KOPT-K1 (cell line): ENCODE measurements at regions not wholly inside any gene's neighbourhood (a gene's known extent, or its start where the extent isn't known, plus 50 kb on each side); places are given as distances from the start of the nearest gene placed in this dataset.

Source experiments
- H3K27ac ChIP-seq: fragments of 200-600 bp; sonication (generic); 2 replicates; pipeline ENCODE4 v1.5.1; 2016; ENCODE audit warnings: antibody characterized with exemption, mild to moderate bottlenecking, low read depth, low read length; ENCODE audit not compliant: poor library complexity, severe bottlenecking
- H3K36me3 ChIP-seq: fragments of 200-600 bp; sonication (generic); 2 replicates; pipeline ENCODE4 v1.5.1; 2017; ENCODE audit warnings: antibody characterized with exemption, mild to moderate bottlenecking, low read length, moderate library complexity; ENCODE audit not compliant: insufficient read depth
- H3K9me3 ChIP-seq: fragments of 200-600 bp; sonication (generic); 2 replicates; pipeline ENCODE4 v1.5.1; 2017; ENCODE audit warnings: antibody characterized with exemption, low read length, mild to moderate bottlenecking; ENCODE audit not compliant: insufficient read depth, poor library complexity, severe bottlenecking

DNA sequence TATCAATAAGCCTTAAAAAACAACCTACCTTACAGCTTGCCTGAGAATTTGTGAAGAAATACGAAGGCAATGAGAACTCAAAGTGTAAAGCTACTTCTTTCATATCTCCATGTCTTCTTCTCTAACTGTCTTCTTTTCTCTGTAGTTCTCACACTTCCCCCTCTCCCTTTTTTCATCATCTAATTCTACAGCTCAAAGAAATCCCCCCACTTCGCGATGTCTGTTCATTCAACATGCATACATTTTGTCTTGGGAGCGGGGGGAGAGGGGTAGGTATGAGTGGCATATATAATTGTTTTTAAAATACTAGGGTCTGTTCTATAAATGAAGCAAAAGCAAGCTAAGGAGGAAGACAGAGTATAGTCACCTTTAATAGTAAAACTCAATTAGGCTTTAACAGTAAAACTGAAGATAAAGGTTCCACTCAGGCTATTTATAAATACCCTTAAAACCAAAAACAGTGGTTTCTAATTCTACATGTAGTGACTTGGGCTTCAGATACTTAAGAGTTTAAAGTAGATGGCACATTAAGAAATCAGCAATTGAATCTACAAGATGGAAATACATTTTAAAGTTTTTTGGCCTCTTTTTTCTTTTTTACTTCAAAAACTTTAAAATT lies 106.9 kb downstream of the KLF12 start:
- peak overlapping the region; percentile 94 for H3K27ac ChIP-seq
- H3K9me3 ChIP-seq: no peaks in the 10 kb centered on the region
- peaks cover 8% of the 10 kb centered on the region for H3K36me3 ChIP-seq

- no peaks in the 10 kb centered on the region for H3K9me3 ChIP-seq
- peak overlapping the region; percentile 94 for H3K27ac ChIP-seq
- H3K36me3 ChIP-seq: peaks cover 8% of the 10 kb centered on the region
These were observed 107.5 kb downstream of the KLF12 start for GRCh38 chr13:74026753-74027152.

- no peaks in the 10 kb centered on the region for H3K9me3 ChIP-seq
- peak overlapping the region; percentile 94 for H3K27ac ChIP-seq
- peaks cover 8% of the 10 kb centered on the region for H3K36me3 ChIP-seq
These were observed 108.8 kb downstream of the KLF12 start for GRCh38 chr13:74025369-74025768.

DNA sequence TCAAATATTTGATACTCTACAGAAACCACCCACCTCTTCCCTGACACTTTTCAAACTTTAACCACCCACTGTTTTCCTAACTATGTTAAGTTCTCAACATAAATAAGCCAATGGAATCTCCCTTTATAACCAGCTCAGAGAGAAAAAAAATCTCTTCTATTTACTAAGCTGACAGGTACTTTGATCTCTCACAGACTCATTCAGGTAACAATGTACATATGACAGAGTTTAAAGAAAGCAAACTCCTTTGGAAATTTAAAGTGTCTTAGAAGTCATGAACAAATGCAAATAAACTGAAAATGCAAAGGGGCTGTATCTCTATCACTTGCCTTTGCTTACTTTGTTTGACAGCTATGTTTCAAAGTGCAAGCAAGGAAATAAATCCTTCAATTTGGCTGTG lies 109.3 kb downstream of the KLF12 start:
- H3K9me3 ChIP-seq: no peaks in the 10 kb centered on the region
- peaks cover 8% of the 10 kb centered on the region for H3K36me3 ChIP-seq
- peak overlapping the region; percentile 94 for H3K27ac ChIP-seq

DNA sequence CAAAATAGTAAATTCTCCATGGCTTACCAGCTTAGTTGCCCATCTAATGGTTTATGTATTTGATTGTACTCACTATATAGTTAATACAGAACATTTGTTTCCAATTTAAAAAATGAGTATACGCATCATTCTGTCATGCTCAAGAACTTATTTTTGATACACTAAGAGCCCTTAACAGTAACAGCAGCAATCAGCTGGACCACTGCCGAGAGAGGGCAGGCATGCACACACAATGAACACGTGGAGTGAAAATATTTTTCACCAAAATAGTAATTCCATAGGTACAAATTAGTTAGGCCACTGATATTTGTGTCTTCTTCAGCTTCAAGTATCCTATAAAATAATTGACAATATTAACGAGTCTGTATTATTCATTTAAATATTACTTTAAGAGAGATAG lies 109.9 kb downstream of the KLF12 start:
- Histone ChIP-seq H3K36me3 (peaks cover 8% of the 10 kb centered on the region), H3K27ac (no peak overlapping the region), H3K9me3 (no peaks in the 10 kb centered on the region)

- peak overlapping the region; percentile 6 for H3K27ac ChIP-seq
- peaks cover 8% of the 10 kb centered on the region for H3K36me3 ChIP-seq
- no peaks in the 10 kb centered on the region for H3K9me3 ChIP-seq
These were observed 110.7 kb downstream of the KLF12 start for GRCh38 chr13:74023484-74023883.

DNA sequence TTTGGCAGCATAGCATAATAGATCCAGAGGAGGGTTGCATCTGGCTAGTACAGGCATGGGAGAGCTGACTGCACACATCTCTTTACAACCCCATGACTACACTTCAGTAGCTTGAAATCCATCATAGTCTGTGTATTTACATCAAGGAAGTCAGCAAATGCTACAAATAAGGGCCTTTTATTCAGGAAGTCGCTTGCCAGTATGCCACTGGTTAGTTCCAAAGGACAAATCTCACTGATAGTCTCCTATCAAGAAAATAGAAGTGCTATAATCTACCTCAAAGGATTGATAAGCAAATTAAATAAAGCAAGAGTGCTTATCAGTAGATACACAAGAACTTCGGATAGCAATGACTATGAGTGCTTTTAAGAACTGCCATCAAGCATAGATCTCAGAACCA lies 112.7 kb downstream of the KLF12 start:
- H3K27ac ChIP-seq: peak overlapping the region; percentile 10
- H3K9me3 ChIP-seq: no peaks in the 10 kb centered on the region

GRCh38 chr13:74018062-74018431 lies 116.2 kb downstream of the KLF12 start:
- H3K27ac ChIP-seq: peak overlapping the region; percentile 35
- no peaks in the 10 kb centered on the region for H3K9me3 ChIP-seq
- peaks cover 4% of the 10 kb centered on the region; the same call in 1 of the 2 replicates for H3K36me3 ChIP-seq

More for the DNA sequence above, 112.7 kb downstream of the KLF12 start:
- H3K36me3 ChIP-seq: peaks cover 8% of the 10 kb centered on the region

DNA sequence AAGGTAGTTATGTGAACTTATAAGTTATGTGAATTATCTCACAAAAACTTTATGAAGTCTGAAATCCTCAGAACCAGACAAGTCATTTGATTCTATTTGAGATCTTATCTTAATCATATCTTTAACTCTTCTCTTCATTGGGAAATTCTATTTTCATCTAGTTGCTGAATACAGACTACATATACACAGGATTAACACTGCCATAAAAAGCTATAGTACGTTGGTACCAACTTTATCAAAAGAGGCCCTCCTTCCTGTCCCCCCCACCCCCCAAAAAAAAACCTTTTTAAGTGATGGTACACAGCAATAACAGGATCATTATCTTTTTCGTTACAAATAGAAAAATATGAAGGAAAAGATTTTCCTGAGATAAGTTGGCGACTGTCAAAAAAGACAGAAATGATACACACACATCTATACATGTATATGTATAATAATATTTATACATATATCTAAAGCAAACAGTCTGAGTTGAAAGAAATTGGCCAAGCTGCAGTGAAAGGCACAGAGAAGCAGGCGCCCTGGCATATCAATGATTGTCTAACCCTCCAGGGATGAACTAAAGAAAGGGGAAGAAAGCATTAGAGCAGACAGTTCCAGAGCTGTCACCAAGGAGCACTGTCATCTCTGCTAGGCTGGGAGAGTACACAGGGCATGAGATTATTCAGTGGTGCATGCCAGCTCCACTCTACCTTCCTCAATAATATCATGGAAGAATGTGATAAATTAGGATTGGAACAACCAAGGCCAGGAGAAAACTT lies 116.7 kb downstream of the KLF12 start:
- peak overlapping the region; percentile 35 for H3K27ac ChIP-seq
- no peaks in the 10 kb centered on the region for H3K36me3 ChIP-seq
- no peaks in the 10 kb centered on the region for H3K9me3 ChIP-seq

- H3K27ac ChIP-seq: no peak overlapping the region
- no peaks in the 10 kb centered on the region for H3K9me3 ChIP-seq
- no peaks in the 10 kb centered on the region for H3K36me3 ChIP-seq
These were observed 119.1 kb downstream of the KLF12 start for GRCh38 chr13:74015137-74015536.

- no peaks in the 10 kb centered on the region for H3K36me3 ChIP-seq
- H3K27ac ChIP-seq: no peak overlapping the region
- no peaks in the 10 kb centered on the region for H3K9me3 ChIP-seq
These were observed 125.0 kb downstream of the KLF12 start for GRCh38 chr13:74009100-74009668.

DNA sequence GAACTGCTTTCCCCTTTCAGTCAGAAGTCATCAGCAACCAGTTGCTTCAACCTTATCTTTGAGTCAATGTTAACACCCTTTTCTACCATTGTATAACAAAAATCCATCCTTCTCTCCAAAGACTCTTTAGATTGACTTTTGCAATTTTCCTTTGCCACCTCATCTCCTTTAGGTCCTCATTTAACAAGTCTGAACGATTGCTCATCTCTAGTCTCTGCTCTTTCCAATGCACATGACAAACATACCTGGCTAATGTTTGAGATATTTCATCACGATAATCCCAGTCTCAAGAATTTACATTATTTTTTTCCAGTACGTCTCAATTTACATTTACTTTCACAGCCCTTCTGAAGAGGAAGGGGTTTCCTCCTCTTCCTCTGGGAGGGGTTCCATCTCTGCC lies 127.5 kb downstream of the KLF12 start:
- no peak overlapping the region for H3K27ac ChIP-seq
- no peaks in the 10 kb centered on the region for H3K36me3 ChIP-seq
- H3K9me3 ChIP-seq: no peaks in the 10 kb centered on the region

- Histone ChIP-seq H3K27ac (no peak overlapping the region), H3K36me3 (no peaks in the 10 kb centered on the region), H3K9me3 (no peaks in the 10 kb centered on the region)
These were observed 128.7 kb downstream of the KLF12 start for GRCh38 chr13:74005320-74006157.

DNA sequence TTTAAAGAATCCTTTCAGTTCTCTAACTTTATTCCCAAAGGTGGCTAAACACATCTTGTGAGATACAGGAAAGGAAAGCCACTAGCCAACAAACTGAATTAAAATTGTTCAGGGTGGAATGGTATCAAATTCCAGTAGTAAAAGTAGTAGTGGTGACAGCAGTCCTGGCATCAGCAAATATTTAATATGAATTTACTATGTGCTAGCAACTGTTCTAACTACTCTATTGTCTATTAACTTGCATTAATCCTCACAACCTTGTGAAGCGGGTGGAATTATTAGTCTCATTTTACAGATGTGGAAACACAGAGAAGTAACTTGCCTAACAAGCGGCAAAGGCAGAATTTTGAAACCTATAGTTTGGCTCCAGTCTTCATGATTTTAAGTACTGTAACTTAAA lies 130.1 kb downstream of the KLF12 start:
- Histone ChIP-seq H3K36me3 (no peaks in the 10 kb centered on the region), H3K27ac (no peak overlapping the region), H3K9me3 (no peaks in the 10 kb centered on the region)

DNA sequence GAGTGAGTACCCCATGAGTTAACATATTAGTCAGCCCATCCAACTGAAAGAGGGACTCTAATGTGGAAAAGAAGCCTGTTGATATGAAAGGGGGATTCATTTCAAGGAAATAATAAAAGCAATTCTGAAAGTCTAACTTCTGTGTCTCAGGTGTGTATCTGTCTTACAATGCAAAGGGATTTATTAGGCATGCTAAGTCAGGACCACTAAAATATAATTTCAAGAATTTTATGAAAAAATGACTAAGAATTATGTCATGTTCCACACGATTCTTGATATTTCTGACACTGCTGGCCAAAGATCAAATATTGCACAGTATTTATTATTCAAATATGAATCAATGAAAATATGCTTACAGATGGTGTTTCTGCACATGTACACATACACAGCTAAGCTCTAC lies 130.8 kb downstream of the KLF12 start:
- no peak overlapping the region for H3K27ac ChIP-seq

More for the DNA sequence above, 130.8 kb downstream of the KLF12 start:
- Histone ChIP-seq H3K9me3 (no peaks in the 10 kb centered on the region), H3K36me3 (no peaks in the 10 kb centered on the region)
